ENCODE measurements at regions not wholly inside any gene's neighbourhood (a gene's known extent, or its start where the extent isn't known, plus 50 kb on each side); places are given as distances from the start of the nearest gene placed in this dataset.
"Not testable (repeated sequence)": the region's sequence is repeated elsewhere in the genome, so short reads cannot be mapped to it uniquely, and the experiment has no call there.

DNA sequence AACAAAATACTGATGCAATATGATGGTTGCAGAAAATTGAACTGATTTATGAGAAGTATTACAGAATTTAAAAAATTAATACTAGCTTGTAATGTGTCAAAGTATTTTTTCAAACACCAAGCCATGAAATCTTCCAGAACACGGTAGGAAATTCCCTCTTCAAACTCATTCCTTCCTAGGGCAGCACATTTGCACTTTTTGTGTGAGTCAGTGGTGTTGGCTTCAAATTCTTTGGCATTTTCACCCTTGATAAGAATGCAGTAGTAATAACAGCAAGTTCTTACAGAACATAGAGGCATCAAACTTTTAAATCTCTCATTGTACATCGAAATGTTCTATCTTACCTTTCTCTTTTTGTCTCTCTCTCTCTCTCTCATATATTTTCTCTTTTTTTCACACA, 191.8 kb downstream of the CGGBP1 start:
- no peak for DNase-seq

GRCh38 chr3:87856126-87856525, 202.7 kb downstream of the CGGBP1 start:
- no peak for DNase-seq

- no peak for DNase-seq
Measured at GRCh38 chr3:87855616-87856015, 203.2 kb downstream of the CGGBP1 start.

- DNase-seq = no peak
Measured at GRCh38 chr3:87855211-87855610, 203.6 kb downstream of the CGGBP1 start.

GRCh38 chr3:87848003-87848402, 210.8 kb downstream of the CGGBP1 start:
- no peak for DNase-seq

DNA sequence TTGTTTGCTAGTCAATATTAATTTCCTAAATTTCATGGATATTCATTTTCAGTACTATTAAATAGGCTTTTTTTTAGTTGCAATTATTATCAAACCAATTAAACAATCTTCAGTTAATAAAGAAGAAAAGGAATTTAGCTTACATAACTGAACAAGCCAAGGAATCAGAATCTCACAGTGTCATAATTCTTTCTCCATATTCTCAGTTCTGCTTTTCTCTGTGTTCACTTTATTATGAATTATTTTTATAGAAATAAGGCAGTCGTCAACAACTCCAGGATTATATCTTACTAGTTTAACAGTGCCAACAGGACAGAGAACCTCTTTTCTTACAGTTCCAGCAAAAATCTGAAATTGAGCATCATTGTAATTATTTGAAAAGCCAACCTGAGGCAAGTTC, 221.7 kb downstream of the CGGBP1 start:
- DNase-seq = no peak

GRCh38 chr3:87836026-87836425, 222.8 kb downstream of the CGGBP1 start:
- DNase-seq = no peak

DNA sequence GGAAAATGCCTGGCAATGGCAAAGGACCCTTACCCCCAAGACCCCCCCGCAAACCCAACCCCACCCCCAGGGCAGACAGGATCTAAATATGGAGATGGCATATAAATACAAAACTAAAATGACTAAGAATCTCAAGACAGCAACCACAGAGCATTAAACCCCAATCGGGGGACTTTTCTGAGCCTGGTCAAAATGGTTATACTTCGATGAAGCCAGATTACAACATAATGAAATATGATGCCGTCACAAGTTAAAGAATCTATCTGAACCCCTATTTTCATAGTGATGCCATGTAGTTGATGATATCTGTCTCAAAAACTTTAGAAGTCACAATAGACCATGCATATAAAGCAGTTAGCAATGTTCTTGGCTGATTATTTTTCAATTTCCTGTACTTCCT, 223.6 kb downstream of the CGGBP1 start:
- no peak for DNase-seq

DNA sequence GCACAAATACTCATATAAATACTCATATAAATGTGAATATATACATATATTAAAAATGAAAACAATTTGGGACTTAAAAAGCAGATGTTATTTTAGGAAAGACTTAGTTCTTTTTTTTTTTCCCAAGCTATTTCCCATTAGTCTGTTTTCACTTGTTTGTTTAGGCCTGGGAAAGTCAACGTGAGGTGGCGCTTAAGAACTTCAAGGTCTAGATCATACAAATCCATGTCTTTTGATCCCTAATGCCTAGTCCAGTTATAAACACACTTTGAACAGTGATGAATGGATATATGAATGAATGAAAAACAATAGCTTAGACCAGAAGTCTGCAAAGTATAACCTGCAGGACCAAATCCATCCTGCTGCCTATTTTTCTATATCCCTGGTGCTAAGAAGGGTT, 224.5 kb downstream of the CGGBP1 start:
- no peak for DNase-seq

- no peak for DNase-seq
Measured at GRCh38 chr3:87833039-87833377, 225.8 kb downstream of the CGGBP1 start.

GRCh38 chr3:87828046-87828445, 230.8 kb downstream of the CGGBP1 start:
- no peak for DNase-seq

GRCh38 chr3:87822563-87822962, 236.2 kb downstream of the CGGBP1 start:
- no peak for DNase-seq

- not testable (repeated sequence) for DNase-seq
Measured at GRCh38 chr3:87813503-87813902, 245.3 kb downstream of the CGGBP1 start.

DNA sequence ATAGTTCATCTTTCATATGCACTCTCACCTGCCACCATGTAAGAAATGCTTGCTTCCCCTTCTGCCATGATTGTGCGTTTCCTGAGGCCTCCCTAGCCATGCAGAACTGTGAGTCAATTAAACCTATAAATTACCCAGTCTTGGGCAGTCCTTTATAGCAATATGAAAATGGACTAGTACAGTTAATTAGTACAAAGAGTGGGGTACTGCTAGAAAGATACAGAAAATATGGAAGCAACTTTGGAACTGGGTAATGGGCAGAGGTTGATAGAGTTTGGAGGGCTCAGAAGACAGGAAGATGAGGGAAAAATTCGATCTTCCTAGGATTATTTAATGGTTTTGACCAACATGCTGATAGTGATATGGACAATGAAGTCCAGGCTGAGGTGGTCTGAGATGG, 246.9 kb downstream of the CGGBP1 start:
- DNase-seq = no peak

DNA sequence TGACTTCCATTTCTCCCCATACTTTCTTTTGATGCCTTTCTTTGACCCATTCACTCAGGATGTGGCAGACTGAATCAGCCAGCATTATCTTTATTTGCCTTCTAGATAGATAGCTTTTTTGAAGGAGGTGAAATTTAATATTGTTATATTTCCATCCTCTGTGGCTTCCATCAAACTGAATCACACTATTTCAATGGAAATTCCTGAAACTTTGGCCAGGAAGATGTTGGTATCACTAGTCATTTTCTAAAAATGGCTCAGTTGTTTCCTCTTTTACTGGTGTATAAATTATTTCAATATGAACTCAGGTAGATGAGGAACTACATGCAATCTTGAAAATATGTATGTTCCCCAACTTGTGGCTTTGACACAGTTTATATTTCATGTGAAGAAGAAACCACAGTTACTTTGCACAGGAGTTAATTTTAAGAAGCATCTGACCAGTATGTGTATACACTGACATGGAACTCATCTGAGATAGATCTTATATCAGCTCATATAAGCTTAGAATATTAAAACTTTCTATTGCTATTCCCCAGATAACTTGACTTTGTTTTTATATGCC, 248.3 kb downstream of the CGGBP1 start:
- DNase-seq = no peak

DNA sequence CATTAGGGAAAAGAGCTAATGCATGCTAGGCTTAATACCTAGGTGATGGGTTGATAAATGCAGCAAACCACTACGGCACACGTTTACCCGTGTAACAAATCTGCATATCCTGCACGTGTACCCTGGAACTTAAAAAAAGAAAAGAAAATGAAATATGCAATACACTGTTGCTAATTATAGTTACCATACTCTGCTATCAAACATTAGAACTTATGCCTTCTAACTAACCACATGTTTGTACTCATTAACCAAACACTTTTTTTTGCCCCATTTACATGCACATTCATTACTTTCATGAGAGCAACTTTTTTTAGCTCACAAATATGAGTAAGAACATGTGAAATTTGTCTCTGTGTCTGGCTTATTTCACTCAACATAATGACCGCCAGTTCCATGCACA, 253.1 kb downstream of the CGGBP1 start:
- DNase-seq = no peak

- no peak for DNase-seq
Measured at GRCh38 chr3:87801409-87801808, 257.4 kb downstream of the CGGBP1 start.

- DNase-seq = no peak
Measured at GRCh38 chr3:87800516-87800915, 258.3 kb downstream of the CGGBP1 start.

- no peak for DNase-seq
Measured at GRCh38 chr3:87798567-87798947, 260.2 kb downstream of the CGGBP1 start.

DNA sequence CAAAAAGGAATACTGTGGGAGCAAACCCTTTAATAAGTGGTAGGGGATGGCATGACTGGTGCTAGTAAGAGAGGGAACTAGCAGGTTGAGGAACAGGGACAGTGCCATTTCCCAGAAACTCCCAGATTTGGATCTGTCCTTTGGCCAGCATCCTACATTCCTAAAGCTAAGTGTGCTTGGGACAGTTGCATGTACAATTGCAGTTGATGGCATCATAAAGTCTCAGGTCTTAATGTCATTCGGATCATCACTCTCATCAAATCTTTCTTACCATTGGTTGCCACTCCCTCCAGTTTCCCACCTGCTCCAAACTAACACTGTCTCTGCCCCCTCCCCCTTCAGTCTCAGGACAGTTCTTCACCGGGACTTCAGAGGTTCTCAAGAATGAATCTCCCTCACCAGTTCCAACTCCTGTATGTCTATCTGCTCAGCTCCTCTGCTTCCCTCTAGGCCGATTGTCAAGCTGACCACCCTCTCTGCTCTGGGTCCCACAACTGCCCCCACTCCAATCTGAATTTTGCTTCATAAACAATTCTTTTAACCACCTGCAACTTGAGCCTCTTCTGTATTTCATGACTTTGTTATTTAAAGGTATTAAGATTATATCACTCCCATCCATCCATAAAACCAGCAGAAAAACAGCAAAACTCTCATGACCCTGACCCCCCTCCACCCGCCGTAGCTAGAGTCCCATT, 260.8 kb downstream of the CGGBP1 start:
- no peak for DNase-seq

- DNase-seq = no peak
Measured at GRCh38 chr3:87796843-87797185, 262.0 kb downstream of the CGGBP1 start.

GRCh38 chr3:87796137-87796842, 262.5 kb downstream of the CGGBP1 start:
- DNase-seq = no peak

GRCh38 chr3:87795701-87796100, 263.1 kb downstream of the CGGBP1 start:
- DNase-seq = no peak

DNA sequence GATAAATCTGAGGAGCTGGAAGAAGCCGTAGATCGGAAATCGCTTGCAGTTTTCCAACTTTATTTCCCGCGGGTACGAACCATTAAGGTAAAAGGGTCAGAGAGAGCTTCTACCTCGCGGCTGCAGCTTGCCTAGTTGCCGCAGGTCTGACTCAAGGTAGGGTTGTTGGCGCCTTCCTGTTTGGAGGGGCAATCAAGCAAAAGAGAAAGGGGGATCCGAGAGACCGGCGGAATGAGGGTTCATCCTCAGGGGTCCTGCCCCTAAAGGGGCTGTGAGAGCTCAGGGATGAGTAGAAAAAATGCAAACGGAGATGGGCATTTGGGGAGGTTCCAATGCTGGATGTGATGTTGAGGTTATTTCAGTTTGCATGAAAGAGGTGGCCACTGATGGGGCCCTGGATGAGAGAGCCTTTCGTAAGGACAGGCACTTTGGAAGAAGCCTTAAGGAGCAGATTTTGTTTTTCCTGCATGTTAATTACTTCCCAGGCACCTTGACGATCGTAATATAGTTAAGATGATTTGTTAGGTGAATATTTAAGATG, 265.4 kb downstream of the CGGBP1 start:
- no peak for DNase-seq
